SK-N-SH treated with all-trans-retinoic acid at 6 μM for 48 hours (cell line): ENCODE measurements at regions not wholly inside any gene's neighbourhood (a gene's known extent, or its start where the extent isn't known, plus 50 kb on each side); places are given as distances from the start of the nearest gene placed in this dataset.

Experiments used
- ISL1 ChIP-seq: fragments of 250-450 bp; sonication (Bioruptor Pico); IDR thresholded peaks from 2 replicates; pipeline ENCODE4 v2.1.2; 2022; ENCODE audit warnings: mild to moderate bottlenecking, moderate library complexity
- PATZ1 ChIP-seq: fragments of 250-450 bp; sonication (Bioruptor Pico); IDR thresholded peaks from 2 replicates; pipeline ENCODE4 v1.8.0; 2020; ENCODE audit warnings: mild to moderate bottlenecking, moderate library complexity, borderline replicate concordance
- POU6F1 ChIP-seq: fragments of 250-450 bp; sonication (Bioruptor Pico); IDR thresholded peaks from 2 replicates; pipeline ENCODE4 v1.8.0; 2021; ENCODE audit warnings: low read depth, mild to moderate bottlenecking, moderate library complexity, borderline replicate concordance
- SNAI2 ChIP-seq: fragments of 250-450 bp; sonication (Bioruptor Pico); IDR thresholded peaks from 2 replicates; pipeline ENCODE4 v1.5.0; 2020; ENCODE audit warnings: mild to moderate bottlenecking, moderate library complexity

GRCh38 chr3:86788371-86788770 lies 202.6 kb downstream of the VGLL3 start:
- TF ChIP-seq POU6F1 (CRISPR knock-in tag) (no peak), PATZ1 (CRISPR knock-in tag) (no peak), ISL1 (CRISPR knock-in tag) (no peak), SNAI2 (CRISPR knock-in tag) (no peak)
